HG03159 (cell line): ENCODE measurements at regions not wholly inside any gene's neighbourhood (a gene's known extent, or its start where the extent isn't known, plus 50 kb on each side); places are given as distances from the start of the nearest gene placed in this dataset.
"Not testable (repeated sequence)": the region's sequence is repeated elsewhere in the genome, so short reads cannot be mapped to it uniquely, and the experiment has no call there.

Experiments used
- ATAC-seq: cut with Tn5 transposase; IDR thresholded peaks from one replicate; pipeline ENCODE4 v1.9.1; 2021; ENCODE audit warnings: mild to moderate bottlenecking, moderate library complexity; ENCODE audit not compliant: unreplicated experiment

DNA sequence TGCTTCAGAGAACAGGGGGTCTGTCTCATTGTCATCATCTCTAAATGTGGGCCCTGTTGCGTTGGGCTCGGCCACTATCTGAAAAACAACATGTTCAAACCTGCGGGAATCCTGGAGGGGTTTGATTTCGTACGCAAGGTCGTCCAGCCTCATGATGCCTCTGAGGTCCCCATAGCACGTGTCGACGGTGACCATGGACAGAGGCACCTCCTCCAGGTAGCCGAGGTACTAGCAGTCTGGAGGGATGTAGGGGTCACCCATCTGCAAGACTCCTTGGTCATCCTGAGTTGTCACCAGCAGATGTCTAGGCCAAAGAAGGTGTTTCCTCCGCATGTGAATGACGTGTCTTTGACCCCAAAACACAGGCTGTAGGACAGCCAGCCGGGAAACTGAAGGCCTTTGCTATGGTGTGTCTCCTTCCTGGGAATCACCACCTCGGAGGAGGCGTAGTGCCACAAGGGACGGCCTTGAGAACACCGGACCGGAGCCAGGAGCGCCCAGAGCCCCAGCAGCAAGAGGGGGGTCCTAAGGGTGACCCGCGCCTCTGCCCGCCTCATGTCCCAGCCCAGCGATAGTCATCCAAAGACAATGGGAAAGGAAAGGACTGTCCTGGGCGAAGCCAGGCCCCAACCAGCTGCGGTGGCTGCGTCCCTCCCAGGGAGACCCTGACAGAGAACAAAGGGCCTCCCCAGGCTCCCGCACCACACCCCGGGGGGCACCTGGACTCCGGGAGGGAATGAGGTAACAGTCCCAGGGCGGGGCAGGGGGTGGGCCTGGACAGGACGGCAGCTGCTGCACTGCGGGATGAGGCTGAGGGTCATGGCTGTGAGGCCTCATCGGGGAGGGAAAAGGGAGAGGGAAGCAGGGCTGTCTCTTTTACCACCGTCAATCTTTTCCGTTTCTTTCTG is 445.5 kb downstream of the TMEM121 start:
- ATAC-seq = no peak

DNA sequence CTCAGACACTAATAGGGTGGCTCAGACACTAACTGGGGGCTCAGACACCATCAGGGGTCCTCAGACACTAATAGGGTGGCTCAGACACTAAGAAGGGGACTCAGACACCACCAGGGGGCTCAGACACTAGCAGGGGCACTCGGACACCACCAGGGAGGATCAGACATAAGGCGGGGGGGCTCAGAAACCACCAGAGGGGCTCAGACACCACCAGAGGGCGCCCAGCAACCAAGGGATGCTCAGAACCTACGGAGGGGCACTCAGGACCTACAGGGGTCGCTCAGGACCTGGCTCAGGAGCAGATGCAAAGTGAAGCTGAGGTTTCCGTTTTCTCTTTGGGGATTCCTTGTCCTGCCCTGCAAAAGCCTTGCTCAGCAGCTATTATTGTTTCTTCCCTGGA is 448.5 kb downstream of the TMEM121 start:
- no peak for ATAC-seq

DNA sequence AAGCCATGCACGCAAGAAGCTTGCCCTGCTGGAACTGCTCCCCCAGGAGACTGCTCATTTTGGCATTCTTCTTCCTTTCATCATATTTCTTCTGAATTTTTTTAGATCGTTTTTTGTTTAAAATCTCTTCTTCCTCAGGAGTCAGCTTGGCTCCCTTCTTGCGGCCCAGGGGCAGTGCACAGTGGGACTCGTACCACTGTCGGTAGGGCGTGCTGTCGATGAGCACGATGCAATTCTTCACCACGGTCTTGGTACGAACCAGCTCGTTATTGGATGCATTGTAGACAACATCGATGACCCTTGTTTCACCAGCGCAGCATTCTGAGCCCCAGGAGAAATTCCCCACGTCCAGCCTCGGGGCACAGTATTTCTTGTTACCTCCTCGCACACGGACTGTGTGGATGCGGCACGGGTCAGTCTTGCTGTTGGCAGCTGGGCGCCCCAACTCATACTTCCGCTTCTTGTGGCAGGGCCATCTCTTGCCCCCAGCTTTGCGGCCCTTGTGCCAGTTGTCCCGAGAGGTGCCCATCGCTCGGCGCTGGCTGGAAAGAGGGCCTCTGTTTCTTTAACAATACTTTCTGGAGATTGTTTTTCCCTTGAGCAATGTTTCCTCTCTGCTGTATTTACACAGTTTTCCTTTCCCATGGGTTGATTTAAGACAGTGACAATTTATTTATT is 452.4 kb downstream of the TMEM121 start:
- no peak for ATAC-seq

DNA sequence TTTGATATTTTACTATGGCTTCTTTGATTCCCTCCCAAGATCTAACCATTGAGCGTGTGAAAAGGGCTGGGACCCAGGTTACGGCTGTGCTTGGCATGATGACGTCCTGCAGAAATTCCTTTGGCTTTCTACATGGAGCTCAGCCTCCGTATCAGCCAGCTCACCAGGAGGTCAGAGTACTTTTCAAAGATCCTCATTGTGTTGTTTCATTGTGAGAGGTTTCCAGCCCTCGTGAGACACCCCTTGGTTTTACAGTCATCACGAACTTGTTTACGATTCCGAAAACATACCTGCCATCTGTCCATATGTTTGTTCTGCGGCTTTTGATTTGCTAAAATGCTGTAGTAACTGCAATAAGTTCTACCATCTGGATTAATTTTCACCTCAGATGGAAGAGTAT is 453.1 kb downstream of the TMEM121 start:
- no peak for ATAC-seq

DNA sequence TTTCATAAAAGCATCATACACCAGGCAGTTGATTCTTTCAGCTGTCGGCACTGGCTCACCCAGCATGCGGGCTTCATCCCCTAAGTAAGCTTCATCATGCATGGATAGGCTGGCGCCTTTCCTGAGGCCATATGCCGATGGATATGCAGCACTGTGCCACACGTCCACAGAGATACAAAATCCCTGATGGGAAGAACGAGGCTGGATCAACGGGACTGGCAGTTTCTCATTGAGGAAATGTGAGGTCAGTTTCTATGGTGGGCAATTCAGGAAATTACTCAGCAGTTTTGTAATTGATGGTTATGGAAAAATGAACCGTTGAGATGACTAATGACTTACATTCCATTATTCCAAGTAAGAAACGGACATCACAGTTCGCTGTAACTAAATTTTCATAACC is 453.8 kb downstream of the TMEM121 start:
- ATAC-seq = no peak

DNA sequence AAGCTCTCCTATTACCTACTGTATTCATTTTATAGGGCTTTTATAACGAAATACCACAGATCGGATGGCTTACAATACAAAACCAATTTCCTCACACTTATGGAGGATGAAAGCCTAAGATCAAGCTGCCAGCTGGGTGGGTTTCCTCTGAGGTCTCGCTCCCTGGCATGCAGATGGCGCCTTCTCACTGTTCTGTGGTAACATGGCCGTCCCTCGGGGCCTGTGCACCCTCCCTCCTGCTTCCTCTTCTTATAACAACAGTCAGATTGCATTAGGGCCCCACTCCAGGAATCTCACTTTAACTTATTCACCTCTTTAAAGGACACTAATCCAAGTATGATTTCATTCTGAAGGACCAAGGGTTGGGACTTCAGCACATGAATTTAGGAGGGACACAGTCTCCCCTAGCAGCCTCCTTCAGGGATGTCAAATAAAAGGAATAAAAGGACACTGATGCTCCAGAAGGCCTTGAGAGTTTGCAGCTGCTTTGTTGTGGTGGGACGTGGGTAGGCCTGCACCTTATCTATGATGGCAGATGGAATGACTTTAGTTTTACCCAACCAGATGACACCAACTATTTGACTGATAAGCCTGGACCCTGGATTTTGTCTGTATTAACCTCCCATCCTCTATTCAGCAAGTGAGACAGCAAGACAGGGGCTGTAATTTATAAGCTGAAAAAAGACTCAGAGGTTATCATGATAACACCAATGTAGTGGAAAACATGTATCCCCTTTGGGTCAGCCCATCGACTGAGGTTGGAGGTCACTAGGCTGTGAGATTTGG is 455.3 kb downstream of the TMEM121 start:
- not testable (repeated sequence) for ATAC-seq

DNA sequence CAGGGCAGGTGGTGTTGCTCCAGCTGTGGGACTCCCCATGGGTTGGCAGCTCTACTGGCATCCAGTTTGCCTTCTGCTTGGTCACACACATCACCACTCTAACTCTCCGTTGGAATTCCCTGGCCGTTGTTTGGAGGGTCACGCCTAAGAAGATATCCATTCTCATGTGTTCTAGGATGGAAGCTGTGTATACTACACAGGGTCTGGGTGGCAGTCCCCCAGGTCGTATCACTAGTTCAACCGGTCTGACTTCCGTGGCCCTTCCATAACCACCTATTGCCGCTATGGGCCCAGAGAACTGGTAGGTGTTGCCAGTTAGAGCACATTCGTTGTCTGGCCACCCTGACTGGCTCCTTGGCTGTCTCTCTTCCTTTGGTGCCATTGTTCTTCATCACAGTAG is 456.3 kb downstream of the TMEM121 start:
- ATAC-seq = no peak

DNA sequence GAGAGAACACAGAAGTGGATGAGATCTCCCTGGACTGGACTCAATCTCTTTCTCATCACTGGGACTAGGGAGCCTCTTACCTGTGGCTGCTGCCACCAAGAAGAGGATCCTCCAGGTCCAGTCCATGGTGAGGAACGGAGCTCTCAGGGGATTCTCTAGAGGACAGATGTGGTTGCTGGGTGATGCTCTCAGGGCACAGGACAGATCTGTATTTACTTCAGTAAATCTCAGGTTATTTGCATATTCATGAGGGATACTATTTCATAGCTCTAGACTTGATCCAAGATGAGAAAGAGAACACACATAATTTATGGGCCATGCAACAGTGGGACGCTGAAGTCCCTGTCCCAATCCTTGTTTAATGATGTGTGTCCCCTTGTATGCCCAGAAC is 460.5 kb downstream of the TMEM121 start:
- no peak for ATAC-seq

DNA sequence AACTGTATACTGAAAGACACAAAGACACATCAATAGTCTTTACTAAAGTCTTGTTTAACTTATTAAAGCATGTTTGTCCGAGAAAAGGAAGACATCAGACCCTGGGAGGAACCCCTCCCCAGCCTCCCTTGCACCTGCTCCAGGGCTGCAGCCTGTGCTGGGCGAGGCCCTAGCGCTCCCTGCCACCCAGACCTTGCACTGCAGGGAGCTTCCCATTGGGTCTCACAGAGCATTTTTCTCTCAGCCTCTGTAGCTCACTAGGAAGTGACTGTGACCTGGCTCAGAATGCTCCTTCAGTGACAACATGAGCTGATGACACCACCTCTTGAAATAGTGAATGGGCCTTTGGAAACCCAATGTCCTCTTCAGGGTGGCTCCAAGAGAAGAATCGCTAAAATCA is 461.2 kb downstream of the TMEM121 start:
- no peak for ATAC-seq

DNA sequence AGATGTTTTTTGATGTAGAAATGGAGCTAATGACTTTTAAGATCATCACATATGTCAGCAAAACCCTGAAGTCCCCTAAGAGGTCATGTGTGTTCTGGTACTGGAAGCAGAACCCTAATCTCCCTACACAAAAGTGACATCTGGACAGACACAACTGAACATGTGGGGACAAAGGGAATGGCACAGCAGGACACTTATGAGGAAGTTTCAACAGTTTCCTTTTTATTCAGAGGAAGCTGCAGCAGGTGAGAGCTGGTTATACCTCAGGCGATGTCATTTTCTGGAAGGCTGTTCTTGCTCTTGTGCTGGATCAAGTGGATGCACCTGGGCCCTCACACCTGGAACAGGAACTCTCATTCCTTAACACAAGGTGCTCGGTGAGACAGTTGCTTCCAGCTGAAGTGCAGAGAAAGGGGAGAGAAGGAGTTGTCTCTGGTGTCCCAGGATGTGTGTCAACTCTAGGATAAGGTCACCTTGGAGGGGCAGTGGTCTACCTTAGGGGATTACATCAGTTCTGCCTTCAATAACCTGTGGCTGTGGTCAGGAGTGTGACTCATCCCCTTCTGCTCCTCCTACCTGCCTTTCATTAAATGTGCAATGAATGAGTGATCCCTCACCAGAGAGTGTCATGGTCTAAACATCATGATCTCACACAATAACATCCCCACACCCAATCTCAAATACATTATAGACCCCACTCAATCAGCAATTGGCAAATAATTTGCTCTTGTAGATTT is 463.4 kb downstream of the TMEM121 start:
- no peak for ATAC-seq

DNA sequence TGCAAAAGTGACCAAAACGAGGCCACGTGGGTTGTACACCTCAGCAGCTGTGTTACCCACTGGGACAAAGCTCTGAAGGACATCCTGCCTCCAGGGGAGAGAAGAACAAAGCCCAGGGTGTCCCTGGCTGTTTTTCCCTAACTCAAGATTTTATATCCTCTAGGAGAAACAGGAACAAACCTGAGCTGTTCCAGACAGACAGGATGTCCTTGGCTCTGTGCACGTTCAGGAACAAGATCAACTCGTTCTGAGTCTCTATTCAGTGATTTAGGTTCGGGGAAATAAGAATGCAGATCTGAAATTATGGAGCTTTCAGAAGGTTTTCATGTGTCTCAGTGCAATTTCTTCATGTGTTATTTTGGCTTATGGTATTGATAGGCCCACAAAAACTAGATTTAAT is 465.3 kb downstream of the TMEM121 start:
- ATAC-seq = not testable (repeated sequence)

DNA sequence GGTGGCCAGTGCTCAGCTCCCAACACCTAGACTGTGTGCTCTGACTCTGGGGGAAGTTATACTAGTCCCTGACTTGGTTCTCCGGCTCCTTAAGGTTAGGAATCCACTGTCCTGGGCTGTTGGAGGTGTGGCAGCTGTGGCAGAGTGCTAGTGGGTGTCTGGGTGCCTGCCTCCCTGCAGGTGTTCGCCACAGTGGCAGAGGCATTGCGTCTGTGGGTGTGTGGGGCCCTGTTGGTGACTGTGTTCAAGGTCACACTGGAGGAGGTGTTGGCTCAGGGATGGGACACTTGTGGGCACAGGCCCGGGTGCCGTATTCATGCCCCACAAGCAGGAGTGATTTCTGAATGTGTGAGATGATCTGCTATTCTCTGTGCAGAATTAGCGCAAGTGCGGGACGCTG is 467.4 kb downstream of the TMEM121 start:
- no peak for ATAC-seq

DNA sequence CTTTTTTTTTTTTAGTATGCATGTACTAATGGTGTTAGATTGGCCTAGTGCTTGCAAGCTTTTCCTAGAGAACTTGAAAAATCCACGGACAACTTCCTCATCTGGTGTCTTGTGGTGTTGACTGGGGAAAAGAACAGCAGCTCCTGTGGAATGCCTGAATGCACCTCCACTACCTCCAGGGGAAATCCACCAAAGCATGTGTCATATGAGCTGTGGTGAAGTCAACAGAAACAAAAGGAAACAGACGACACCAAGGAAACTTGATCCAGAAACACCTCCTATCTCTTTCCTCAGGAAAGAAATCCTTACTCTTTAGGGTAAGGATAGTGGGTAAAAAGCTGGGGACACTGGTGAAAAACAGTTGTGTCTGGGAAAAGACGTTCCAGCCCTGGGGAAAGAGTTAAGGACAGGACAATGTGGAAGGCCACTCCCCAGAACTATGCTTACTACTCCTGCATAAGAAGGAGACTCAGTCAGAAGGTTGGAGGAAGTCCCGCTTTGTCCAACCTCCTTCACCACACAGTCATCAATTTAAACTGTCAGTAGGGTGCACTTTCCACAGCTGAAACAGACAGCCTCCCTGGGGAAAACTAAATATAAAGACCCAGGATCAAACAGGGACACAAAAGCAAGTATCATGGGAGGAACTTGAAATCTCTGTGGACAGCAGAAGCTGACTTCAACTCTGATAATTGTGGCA is 468.8 kb downstream of the TMEM121 start:
- ATAC-seq = not testable (repeated sequence)

DNA sequence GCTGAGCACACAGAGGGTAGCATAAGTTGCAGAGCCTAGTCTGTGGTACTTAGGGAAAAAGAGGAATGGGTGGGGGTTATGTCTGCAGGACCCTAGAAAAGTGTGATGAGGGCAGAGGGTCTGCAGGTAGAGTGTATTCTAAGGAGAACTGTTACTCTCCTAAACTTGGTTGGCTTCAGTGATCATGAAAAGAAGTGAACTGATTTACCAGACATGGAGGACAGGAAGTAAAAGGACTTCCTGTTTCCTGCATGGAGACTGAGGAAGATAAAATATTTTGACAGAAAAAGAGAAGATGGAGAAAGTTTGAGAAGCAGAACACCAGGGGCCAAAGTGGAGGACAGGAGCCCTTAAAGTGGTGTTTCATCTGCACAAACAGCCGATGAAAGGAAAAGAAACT is 472.2 kb downstream of the TMEM121 start:
- not testable (repeated sequence) for ATAC-seq

DNA sequence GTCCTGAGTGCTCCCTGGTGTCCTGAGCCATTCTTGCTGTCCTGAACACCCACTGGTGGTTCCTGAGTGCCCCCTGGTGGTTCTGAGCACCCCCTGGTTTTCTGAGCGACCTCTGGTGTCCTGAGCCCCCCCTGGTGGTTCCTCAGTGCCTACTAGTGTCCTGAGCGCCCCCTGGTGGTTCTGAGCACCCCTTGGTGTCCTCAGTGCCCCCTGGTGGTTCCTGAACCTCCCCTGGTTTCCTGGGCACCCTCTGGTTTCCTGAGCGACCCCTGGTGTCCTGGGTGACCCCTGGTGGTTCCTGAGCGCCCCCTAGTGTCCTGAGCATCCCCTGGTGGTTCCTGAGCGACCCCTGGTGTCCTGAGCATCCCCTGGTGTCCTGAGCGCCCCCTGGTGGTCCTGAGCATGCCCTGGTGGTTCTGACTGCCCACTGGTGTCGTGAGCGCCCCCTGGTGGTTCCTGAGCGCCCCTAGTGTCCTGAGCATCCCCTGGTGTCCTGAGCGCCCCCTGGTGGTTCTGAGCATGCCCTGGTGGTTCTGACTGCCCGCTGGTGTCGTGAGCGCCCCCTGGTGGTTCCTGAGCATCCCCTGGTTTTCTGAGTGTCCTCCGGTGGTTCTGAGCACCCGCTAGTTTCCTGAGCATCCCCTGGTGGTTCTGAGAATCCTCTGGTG is 473.1 kb downstream of the TMEM121 start:
- ATAC-seq = peak; percentile 73

DNA sequence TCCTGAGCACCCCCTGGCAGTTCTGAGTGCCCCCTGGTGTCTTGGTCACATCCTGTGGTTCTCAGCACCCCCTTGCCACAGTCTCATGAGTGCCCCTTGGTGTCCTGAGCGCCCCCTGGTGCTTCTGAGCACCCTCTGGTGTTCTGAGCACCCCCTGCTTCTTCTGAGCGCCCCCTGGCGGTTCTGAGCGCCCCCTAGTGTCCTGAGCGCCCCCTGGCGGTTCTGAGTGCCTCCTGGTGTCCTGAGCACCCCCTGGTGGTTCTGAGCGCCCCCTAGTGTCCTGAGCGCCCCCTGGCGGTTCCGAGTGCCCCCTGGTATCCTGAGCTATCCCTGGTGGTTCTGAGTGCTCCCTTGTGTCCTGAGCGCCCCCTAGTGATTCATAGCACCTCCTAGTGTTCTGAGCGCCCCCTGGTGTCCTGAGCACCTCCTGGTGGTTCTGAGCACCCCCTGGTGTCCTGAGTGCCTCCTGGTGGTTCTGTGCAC is 473.7 kb downstream of the TMEM121 start:
- peak; percentile 29 for ATAC-seq

DNA sequence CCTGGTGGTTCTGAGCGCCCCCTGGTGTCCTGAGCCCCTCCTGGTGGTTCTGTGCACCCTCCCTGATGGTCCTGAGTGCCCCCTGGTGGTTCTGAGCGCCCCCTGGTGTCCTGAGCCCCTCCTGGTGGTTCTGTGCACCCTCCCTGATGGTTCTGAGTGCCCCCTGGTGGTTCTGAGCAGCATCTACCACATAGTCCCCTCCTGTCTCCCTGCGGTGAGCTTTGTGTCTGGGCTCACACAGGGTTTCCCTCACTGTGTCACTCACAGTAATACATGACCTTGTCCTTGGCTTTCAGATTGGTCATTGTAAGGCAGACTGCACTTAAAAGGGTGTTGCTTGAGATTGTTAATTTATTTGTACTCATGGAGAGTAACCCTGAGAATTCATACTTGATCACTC is 474.9 kb downstream of the TMEM121 start:
- not testable (repeated sequence) for ATAC-seq

DNA sequence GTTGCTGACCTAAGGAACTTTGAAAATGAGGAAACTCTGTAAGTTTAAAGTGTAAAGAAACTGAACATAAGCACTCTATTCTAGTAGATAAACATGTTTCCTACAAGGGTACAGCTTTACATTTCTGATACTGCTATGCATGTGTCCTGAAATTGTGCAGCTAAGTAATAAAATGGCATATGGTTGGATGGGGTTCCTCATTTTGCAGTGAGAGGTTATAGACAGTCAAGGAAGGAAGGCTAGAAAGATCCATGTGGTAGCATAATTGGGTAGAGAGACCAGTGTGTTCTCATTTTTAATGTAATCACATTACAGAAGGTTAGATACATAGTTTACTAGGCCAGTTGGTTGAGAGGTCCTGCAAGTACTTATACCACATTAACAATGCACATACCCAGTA is 477.0 kb downstream of the TMEM121 start:
- ATAC-seq = no peak
